ENCODE measurements at regions not wholly inside any gene's neighbourhood (a gene's known extent, or its start where the extent isn't known, plus 50 kb on each side); places are given as distances from the start of the nearest gene placed in this dataset.

- peak; percentile 65 for DNase-seq (ENCODE audit: low spot score)
Observed at GRCh38 chr3:130841357-130841756, 52.5 kb upstream of the ATP2C1 start.

GRCh38 chr3:130843441-130843840 lies 50.4 kb upstream of the ATP2C1 start:
- DNase-seq (ENCODE audit: low spot score): no peak

All from RKO (cell line).